ENCODE measurements at regions not wholly inside any gene's neighbourhood (a gene's known extent, or its start where the extent isn't known, plus 50 kb on each side); places are given as distances from the start of the nearest gene placed in this dataset.

DNA sequence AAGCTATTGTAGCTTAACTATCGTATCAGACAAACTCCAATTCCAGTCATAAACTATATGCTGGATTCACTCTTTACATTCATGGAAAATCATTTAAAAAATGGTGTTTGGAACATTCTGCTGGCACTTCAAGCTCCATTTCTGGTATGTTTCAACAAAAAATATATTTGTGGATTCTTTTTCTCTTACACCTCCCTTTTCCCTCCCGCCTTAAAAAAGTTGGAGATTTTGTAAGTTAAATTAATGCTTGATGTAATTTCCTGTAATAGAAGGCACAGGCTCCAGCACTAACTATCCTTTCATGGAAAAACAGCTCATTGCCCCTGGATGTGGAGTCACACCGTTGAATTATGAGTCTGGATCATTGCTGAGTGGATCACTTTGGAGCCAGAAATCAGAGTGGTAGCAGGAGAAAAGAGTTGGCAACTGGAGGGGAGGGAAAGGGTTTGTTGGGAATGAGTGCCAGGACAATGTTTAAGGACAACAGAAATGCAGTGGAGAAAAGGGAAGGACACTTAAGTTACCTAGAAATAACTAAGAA is 102.8 kb downstream of the ICOS start:
- CTCF ChIA-PET = interaction anchor here (0.5 to 1.4 kb wide), 4 partner anchors 9 to 286 kb away, joined by 3 to 6 read pairs (median 4); no protein-coding TSS in a partner anchor

DNA sequence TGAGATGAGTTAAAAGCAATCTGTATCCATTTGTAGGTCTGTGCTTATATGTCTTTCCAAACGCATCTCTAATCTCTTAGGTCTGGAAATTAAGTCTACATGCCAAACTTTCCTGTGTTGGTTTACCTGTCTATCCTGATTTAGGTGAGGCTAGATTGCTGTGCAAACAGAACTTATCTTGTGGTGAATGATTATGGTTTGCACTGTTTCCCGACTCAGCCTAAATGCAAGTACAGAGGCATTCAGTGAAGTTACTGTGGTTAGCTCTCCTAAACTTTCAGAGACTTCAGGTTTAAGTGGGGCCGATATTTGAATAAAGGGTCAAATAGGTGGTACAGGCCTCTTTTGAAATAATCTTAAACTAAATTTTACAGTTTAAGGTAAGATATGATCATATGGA is 103.5 kb downstream of the ICOS start:
- POLR2A ChIA-PET = interaction anchor here in 1 of 2 donors (0.6 kb wide), 1 partner anchor 210 kb away, joined by 4 read pairs; no protein-coding TSS in a partner anchor
- Mint-ChIP-seq H3K9me3 (no peaks in the 10 kb centered on the region), H3K27ac (no peak overlapping the region), H3K27me3 (peaks cover 0 to 2% of the 10 kb centered on the region in 2 donors), H3K4me3 (no peak overlapping the region), H3K4me1 (peaks cover 5 to 10% (median 8%) of the 10 kb centered on the region in 3 donors), H3K36me3 (no peaks in the 10 kb centered on the region)
- H3K4me1 ChIP-seq (ENCODE audit: control insufficient read depth in 1 of 2, extremely low read depth in 1 of 2, insufficient read depth in 2 of 2, low read length in 2 of 2) = no peaks in the 10 kb centered on the region
- no peak overlapping the region for H3K4me3 ChIP-seq (ENCODE audit: control insufficient read depth in 1 of 2, extremely low read depth in 1 of 2, low read length in 1 of 2)
- ATAC-seq (replicated peaks in 1 of 4) (no peak), DNase-seq (no peak)
- CTCF ChIA-PET = interaction anchor here in 1 of 2 donors (0.5 kb wide), 1 partner anchor 286 kb away, joined by 3 read pairs; no protein-coding TSS in a partner anchor
- no peaks in the 10 kb centered on the region for H3K27me3 ChIP-seq (replicated peaks in 1 of 2; ENCODE audit: control insufficient read depth in 2 of 2, extremely low read depth in 1 of 2, insufficient read depth in 2 of 2, low read length in 1 of 2)
- peaks cover 0 to 2% of the 10 kb centered on the region in 2 donors for H3K36me3 ChIP-seq (ENCODE audit: control insufficient read depth in 2 of 2, extremely low read depth in 1 of 2, insufficient read depth in 1 of 2, low read length in 1 of 2)
- H3K9me3 ChIP-seq = no peaks in the 10 kb centered on the region
- no peak overlapping the region for H3K27ac ChIP-seq (ENCODE audit: low read length)
- no CpG with 5 or more reads among the region's 3 CpGs for WGBS (ENCODE audit: insufficient coverage)

More for the DNA sequence above, 102.8 kb downstream of the ICOS start:
- no peak overlapping the region for H3K4me3 ChIP-seq (ENCODE audit: control insufficient read depth in 1 of 2, extremely low read depth in 1 of 2, low read length in 1 of 2)
- WGBS (ENCODE audit: insufficient coverage) = 78% methylated on average over 1 of the region's 3 CpGs
- Mint-ChIP-seq H3K4me3 (no peak overlapping the region), H3K9me3 (no peaks in the 10 kb centered on the region), H3K27me3 (peaks cover 0 to 2% of the 10 kb centered on the region in 2 donors), H3K4me1 (peaks cover 0 to 3% (median 1%) of the 10 kb centered on the region in 3 donors), H3K36me3 (no peaks in the 10 kb centered on the region), H3K27ac (no peak overlapping the region)
- DNase-seq (no peak), ATAC-seq (replicated peaks in 1 of 4) (no peak)
- H3K27ac ChIP-seq (ENCODE audit: low read length) = no peak overlapping the region
- POLR2A ChIA-PET = interaction anchor here in 1 of 2 donors (0.7 kb wide), 1 partner anchor 39 kb away, joined by 3 read pairs; no protein-coding TSS in a partner anchor
- H3K27me3 ChIP-seq (replicated peaks in 1 of 2; ENCODE audit: control insufficient read depth in 2 of 2, extremely low read depth in 1 of 2, insufficient read depth in 2 of 2, low read length in 1 of 2) = no peaks in the 10 kb centered on the region
- H3K9me3 ChIP-seq = no peaks in the 10 kb centered on the region
- peaks cover 0 to 2% of the 10 kb centered on the region in 2 donors for H3K36me3 ChIP-seq (ENCODE audit: control insufficient read depth in 2 of 2, extremely low read depth in 1 of 2, insufficient read depth in 1 of 2, low read length in 1 of 2)
- H3K4me1 ChIP-seq (ENCODE audit: control insufficient read depth in 1 of 2, extremely low read depth in 1 of 2, insufficient read depth in 2 of 2, low read length in 2 of 2) = no peaks in the 10 kb centered on the region

DNA sequence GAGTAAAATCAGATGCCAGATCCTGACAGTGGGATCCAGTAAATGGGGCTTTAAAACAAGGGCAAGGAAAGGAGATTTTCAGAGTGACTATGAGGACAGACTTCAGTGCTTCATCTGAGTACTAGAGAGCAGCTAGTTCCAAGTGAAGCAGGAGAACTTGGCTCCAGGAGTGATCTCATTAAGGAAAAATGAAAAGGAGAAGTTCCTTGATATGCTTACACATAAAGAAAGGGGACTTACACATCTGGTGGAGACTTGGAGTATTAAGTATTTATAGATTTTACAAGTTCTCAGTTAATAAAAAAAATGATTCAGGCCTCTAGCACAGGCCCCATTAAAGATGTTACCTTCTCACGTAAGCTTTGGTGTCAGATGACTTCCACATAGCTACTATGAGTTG is 105.8 kb downstream of the ICOS start:
- H3K27ac Mint-ChIP-seq = no peak overlapping the region
- POLR2A ChIA-PET = no interaction called here
- peaks cover 0 to 2% of the 10 kb centered on the region in 2 donors for H3K36me3 ChIP-seq (ENCODE audit: control insufficient read depth in 2 of 2, extremely low read depth in 1 of 2, insufficient read depth in 1 of 2, low read length in 1 of 2)

DNA sequence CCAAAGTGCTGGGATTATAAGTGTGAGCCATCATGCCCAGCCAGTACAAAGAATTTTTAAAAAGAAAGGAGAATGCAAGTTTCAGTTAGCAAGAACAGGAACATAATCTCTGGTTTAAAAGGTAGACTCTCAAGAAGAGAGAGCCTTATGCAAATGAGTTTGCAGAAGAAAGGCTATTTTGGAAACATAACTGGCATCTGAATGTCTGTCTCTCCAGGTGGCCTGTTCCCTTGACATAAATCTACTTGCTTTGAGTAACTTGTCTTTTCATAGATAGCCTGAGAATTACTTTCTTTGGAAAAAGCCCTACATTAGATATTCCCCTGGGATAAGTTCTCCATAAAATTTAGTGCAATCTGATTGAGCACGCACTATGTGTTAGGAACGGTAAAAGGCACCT is 109.6 kb downstream of the ICOS start:
- no peak for DNase-seq
- POLR2A ChIA-PET = interaction anchor here in 1 of 2 donors (0.6 kb wide), 1 partner anchor 112 kb away, joined by 4 read pairs; no protein-coding TSS in a partner anchor
- H3K9me3 ChIP-seq = no peaks in the 10 kb centered on the region
- H3K4me1 ChIP-seq (ENCODE audit: control insufficient read depth in 1 of 2, extremely low read depth in 1 of 2, insufficient read depth in 2 of 2, low read length in 2 of 2) = peaks cover 0 to 6% of the 10 kb centered on the region in 2 experiments
- Mint-ChIP-seq H3K36me3 (no peaks in the 10 kb centered on the region), H3K4me3 (no peak overlapping the region), H3K4me1 (peaks cover 12 to 25% (median 16%) of the 10 kb centered on the region in 3 donors), H3K9me3 (no peaks in the 10 kb centered on the region), H3K27ac (no peak overlapping the region), H3K27me3 (peaks cover 0 to 2% of the 10 kb centered on the region in 2 donors)
- CTCF ChIA-PET = interaction anchor here in 1 of 2 donors (1.5 kb wide), 1 partner anchor 118 kb away, joined by 5 read pairs; no protein-coding TSS in a partner anchor
- H3K27ac ChIP-seq (ENCODE audit: low read length) = no peak overlapping the region
- WGBS (ENCODE audit: insufficient coverage) = no CpG with 5 or more reads among the region's 2 CpGs
- H3K4me3 ChIP-seq (ENCODE audit: control insufficient read depth in 1 of 2, extremely low read depth in 1 of 2, low read length in 1 of 2) = no peak overlapping the region
- no peaks in the 10 kb centered on the region for H3K36me3 ChIP-seq (ENCODE audit: control insufficient read depth in 2 of 2, extremely low read depth in 1 of 2, insufficient read depth in 1 of 2, low read length in 1 of 2)
- H3K27me3 ChIP-seq (replicated peaks in 1 of 2; ENCODE audit: control insufficient read depth in 2 of 2, extremely low read depth in 1 of 2, insufficient read depth in 2 of 2, low read length in 1 of 2) = no peaks in the 10 kb centered on the region
- no peak for ATAC-seq (replicated peaks in 1 of 4)

More for the DNA sequence above, 105.8 kb downstream of the ICOS start:
- DNase-seq = no peak
- CTCF ChIA-PET = interaction anchor here in 1 of 2 donors (0.7 kb wide), 1 partner anchor 121 kb away, joined by 3 read pairs; no protein-coding TSS in a partner anchor
- H3K9me3 ChIP-seq = no peaks in the 10 kb centered on the region
- peaks cover 0 to 2% of the 10 kb centered on the region in 2 donors for H3K27me3 Mint-ChIP-seq
- H3K4me3 Mint-ChIP-seq = no peak overlapping the region
- no peak for ATAC-seq (replicated peaks in 1 of 4)
- H3K27me3 ChIP-seq (replicated peaks in 1 of 2; ENCODE audit: control insufficient read depth in 2 of 2, extremely low read depth in 1 of 2, insufficient read depth in 2 of 2, low read length in 1 of 2) = no peaks in the 10 kb centered on the region
- no peaks in the 10 kb centered on the region for H3K9me3 Mint-ChIP-seq
- H3K36me3 Mint-ChIP-seq = no peaks in the 10 kb centered on the region
- H3K4me1 Mint-ChIP-seq = peaks cover 5 to 12% (median 8%) of the 10 kb centered on the region in 3 donors
- H3K4me3 ChIP-seq (ENCODE audit: control insufficient read depth in 1 of 2, extremely low read depth in 1 of 2, low read length in 1 of 2) = no peak overlapping the region
- no CpG with 5 or more reads among the region's 1 CpG for WGBS (ENCODE audit: insufficient coverage)
- H3K4me1 ChIP-seq (ENCODE audit: control insufficient read depth in 1 of 2, extremely low read depth in 1 of 2, insufficient read depth in 2 of 2, low read length in 2 of 2) = no peaks in the 10 kb centered on the region
- no peak overlapping the region for H3K27ac ChIP-seq (ENCODE audit: low read length)

DNA sequence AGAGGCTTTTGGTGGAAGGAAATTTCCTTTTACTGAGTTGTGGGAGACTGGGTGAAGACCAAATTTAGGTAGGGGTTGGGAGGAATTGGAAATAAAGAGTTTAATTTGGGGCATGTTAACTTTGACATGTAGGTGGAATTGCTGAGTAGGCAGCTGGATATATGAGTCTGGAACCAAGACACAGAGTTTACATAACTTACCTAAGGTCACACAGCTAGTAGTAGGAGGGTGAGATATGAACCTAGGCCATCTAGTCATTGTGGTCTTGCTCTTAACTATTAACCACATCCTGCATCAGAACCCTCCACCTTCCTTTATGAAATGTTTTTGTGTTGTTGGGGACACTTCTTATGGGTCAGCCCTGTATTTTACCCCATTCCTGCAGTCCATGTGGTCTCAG is 113.1 kb downstream of the ICOS start:
- Histone ChIP-seq H3K4me3 (ENCODE audit: control insufficient read depth in 1 of 2, extremely low read depth in 1 of 2, low read length in 1 of 2) (no peak overlapping the region), H3K9me3 (no peaks in the 10 kb centered on the region), H3K27ac (ENCODE audit: low read length) (no peak overlapping the region), H3K27me3 (replicated peaks in 1 of 2; ENCODE audit: control insufficient read depth in 2 of 2, extremely low read depth in 1 of 2, insufficient read depth in 2 of 2, low read length in 1 of 2) (no peaks in the 10 kb centered on the region), H3K36me3 (ENCODE audit: control insufficient read depth in 2 of 2, extremely low read depth in 1 of 2, insufficient read depth in 1 of 2, low read length in 1 of 2) (no peaks in the 10 kb centered on the region), H3K4me1 (ENCODE audit: control insufficient read depth in 1 of 2, extremely low read depth in 1 of 2, insufficient read depth in 2 of 2, low read length in 2 of 2) (peaks cover 0 to 6% of the 10 kb centered on the region in 2 experiments)
- CTCF ChIA-PET = interaction anchor here (0.6 to 0.7 kb wide), 3 partner anchors 90 to 1493 kb away, joined by 3 to 4 read pairs (median 3); no protein-coding TSS in a partner anchor
- H3K36me3 Mint-ChIP-seq = no peaks in the 10 kb centered on the region
- H3K4me3 Mint-ChIP-seq = no peak overlapping the region
- no peak overlapping the region for H3K27ac Mint-ChIP-seq
- DNase-seq = peak in 1 of 35 experiments; percentile 8
- no peaks in the 10 kb centered on the region for H3K9me3 Mint-ChIP-seq
- H3K4me1 Mint-ChIP-seq = peaks cover 6 to 21% (median 16%) of the 10 kb centered on the region in 3 donors
- POLR2A ChIA-PET = interaction anchor here in 1 of 2 donors (0.6 kb wide), 1 partner anchor 303 kb away, joined by 4 read pairs; no protein-coding TSS in a partner anchor
- H3K27me3 Mint-ChIP-seq = no peaks in the 10 kb centered on the region
- no peak for ATAC-seq (replicated peaks in 1 of 4)

DNA sequence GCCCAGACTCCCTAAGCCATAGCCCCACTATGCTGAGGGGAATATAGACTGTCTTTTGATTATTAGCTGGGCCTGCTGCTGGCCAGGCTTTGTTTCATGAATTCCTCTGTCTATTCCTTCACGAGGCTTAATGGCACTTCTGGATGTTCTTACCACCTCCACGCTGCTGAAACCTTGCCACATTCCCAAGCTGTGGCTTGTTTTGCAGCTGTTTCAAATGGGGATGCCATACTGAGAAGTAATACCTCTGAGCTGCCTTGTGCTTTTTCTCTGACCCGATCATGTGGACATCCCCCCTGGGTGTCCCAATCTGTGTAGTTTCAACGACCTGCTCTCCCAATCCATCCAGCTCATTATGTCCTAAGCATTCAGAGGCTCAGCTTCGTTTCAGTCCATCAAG is 114.1 kb downstream of the ICOS start:
- H3K27me3 Mint-ChIP-seq = no peaks in the 10 kb centered on the region
- H3K4me3 ChIP-seq (ENCODE audit: control insufficient read depth in 1 of 2, extremely low read depth in 1 of 2, low read length in 1 of 2) = no peak overlapping the region
- POLR2A ChIA-PET = interaction anchor here (0.6 kb wide), 2 partner anchors 147 to 356 kb away, joined by 3 to 9 read pairs; no protein-coding TSS in a partner anchor

More for the DNA sequence above, 114.1 kb downstream of the ICOS start:
- Mint-ChIP-seq H3K27ac (no peak overlapping the region), H3K9me3 (no peaks in the 10 kb centered on the region), H3K36me3 (no peaks in the 10 kb centered on the region), H3K4me3 (no peak overlapping the region), H3K4me1 (peaks cover 0 to 16% (median 11%) of the 10 kb centered on the region in 3 donors)
- Histone ChIP-seq H3K27ac (ENCODE audit: low read length) (no peak overlapping the region), H3K9me3 (no peaks in the 10 kb centered on the region), H3K27me3 (replicated peaks in 1 of 2; ENCODE audit: control insufficient read depth in 2 of 2, extremely low read depth in 1 of 2, insufficient read depth in 2 of 2, low read length in 1 of 2) (no peaks in the 10 kb centered on the region), H3K4me1 (ENCODE audit: control insufficient read depth in 1 of 2, extremely low read depth in 1 of 2, insufficient read depth in 2 of 2, low read length in 2 of 2) (peaks cover 0 to 6% of the 10 kb centered on the region in 2 experiments), H3K36me3 (ENCODE audit: control insufficient read depth in 2 of 2, extremely low read depth in 1 of 2, insufficient read depth in 1 of 2, low read length in 1 of 2) (no peaks in the 10 kb centered on the region)
- 80% methylated on average over 1 of the region's 5 CpGs for WGBS (ENCODE audit: insufficient coverage)
- CTCF ChIA-PET = interaction anchor here (0.5 to 2.2 kb wide), 16 partner anchors 8 to 1885 kb away, joined by 3 to 23 read pairs (median 4); no protein-coding TSS in a partner anchor
- no peak for ATAC-seq (replicated peaks in 1 of 4)
- no peak for DNase-seq

All from T-cell (primary cell).